Hepatic stellate cell (primary cell): ENCODE measurements at regions not wholly inside any gene's neighbourhood (a gene's known extent, or its start where the extent isn't known, plus 50 kb on each side); places are given as distances from the start of the nearest gene placed in this dataset.
"Not testable (repeated sequence)": the region's sequence is repeated elsewhere in the genome, so short reads cannot be mapped to it uniquely, and the experiment has no call there.

Source experiments
- DNase-seq: peaks from one replicate; pipeline ENCODE4 v3.0.0; 2011; ENCODE audit warnings: low spot score

DNA sequence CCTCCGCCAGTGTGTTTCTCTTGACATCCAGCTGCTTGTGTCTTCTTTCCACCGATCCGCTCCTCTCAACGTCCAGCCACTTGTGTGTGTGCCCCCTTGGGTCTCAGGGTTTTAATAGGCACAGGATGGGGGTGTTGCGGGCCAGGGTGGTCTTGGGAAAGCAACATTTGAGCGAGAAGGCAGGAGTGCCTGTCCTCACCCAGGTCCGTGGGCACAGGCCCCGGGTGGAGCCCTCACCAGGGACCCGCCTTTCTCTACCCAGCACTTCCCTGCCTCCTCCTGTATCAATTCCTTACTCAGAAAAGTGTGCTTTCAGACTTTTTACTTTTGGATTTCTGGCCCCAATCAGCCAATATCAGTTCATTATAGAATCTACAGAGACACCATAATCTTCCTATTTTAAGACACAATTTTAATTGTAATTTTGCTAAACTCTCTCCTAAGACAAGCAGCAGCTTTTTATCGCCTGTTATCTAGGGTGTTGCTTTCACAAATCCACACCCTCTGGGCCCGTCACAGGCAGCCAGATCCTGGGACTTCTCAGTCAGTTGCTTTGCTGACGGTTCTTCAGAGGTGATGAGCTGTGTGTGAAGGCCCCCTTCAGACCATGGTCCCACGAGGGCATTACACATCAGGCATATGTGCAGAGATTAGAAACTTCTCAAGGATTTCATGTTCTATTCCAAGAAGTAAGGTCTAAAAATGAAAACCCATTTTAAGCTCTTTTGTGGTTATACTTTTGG, 96.0 kb upstream of the FHL2 start:
- DNase-seq, result no peak

DNA sequence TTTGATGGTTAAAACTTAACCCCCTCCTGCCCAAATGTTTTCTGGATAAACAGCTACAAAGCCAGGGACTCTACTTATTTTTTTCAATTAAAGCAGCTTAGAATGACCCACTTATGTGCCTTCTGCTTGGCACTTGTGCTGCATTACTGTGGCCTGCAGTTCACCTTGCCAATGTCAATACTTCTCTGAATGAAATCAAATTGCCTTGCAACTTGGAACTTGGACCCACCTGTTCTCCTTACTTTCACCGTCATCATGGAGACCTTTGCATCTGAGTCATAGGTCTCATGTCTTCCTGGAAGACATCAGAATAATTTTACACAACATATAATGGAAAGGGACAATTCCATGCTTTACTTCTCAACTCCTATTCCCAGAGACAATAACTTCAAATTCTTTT, 92.1 kb upstream of the FHL2 start:
- no peak for DNase-seq

GRCh38 chr2:105490204-105490603, 91.4 kb upstream of the FHL2 start:
- no peak for DNase-seq

GRCh38 chr2:105489168-105489878, 90.5 kb upstream of the FHL2 start:
- DNase-seq, result no peak

- no peak for DNase-seq
Observed at GRCh38 chr2:105488285-105488684, 89.4 kb upstream of the FHL2 start.

DNA sequence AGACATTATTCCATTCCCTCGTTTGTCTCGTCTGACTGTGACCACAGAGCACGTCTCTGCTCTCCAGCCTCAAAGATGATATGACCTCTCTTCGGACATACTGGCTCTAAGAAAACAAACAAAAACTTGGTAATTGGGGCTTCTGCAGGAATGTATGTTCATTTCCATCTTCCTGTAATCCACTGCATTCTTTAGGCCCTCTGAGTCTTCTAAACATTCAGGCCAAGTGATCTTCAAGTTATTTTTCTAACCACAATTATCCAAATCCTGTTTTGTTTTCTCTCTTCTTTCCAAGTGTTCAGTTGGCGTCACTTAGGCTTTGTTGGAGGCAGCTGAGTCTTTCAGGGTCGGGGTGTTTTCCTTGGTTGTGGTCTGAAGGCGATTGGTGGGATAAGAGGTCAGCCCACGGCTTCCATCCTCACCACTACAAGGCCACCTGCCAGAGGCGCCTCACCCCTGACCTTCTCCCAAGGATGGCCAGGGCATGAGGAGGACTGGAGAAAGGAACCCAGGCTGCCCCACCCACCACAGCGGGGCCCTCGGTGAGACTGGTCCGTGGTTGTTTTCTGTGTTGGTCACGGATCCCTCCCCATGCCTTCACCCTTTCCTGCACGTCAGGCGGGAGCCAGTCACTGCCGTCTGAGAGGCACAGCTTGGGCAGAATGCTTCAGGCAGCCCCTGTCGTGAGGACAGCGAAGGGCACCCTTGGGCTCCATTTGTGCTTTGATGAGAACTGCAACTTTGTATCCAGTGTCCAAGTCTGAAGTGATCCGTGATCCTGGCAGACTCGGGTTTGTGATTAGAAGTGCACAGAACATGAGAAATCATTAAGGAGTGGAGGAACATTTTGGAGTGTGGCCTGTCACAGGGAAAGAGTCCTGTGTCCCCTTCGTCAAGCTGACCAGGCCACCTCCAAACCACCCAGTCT, 88.6 kb upstream of the FHL2 start:
- peak; percentile 75 for DNase-seq

DNA sequence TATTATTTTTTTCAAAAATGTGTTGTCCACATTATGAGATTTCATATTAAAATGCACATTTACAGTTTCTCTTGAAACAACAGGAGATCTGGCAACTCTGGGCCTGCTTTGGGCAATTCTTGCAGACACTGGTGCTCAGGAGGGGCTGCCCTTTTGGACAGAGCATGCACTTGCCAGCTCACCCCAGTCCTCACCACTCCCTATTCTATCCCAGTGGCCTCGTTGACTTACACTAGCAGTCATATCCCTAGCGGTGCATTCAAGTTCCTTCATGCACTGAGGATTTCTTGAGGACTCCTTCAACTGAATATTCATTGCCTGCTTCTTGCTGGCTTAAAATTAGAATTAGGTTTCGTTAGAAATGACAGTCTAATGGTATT, 87.9 kb upstream of the FHL2 start:
- no peak for DNase-seq

- no peak for DNase-seq
Observed at GRCh38 chr2:105478670-105479069, 79.8 kb upstream of the FHL2 start.

DNA sequence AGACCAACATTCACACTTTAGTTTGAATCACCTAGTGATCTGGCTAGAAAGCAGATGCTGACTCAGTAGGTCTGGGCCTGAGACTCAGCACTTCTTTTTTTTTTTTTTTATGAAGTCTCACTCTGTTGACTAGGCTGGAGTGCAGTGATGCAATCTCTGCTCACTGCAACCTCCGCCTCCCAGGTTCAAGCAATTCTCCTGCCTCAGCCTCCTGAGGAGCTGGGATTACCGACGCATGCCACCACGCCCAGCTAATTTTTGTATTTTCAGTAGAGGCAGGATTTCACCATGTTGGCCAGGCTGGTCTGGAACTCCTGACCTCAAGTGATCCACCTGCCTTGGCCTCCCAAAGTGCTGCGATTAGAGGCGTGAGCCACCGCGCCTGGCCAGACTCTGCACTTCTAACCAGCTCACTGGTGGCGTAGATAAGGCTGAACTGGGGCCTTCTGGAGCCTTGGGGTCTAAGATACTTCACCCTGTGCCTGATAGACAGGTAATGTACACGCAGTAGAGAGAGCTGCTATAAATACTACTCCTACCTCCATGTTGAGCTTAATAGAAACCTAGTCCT, 78.3 kb upstream of the FHL2 start:
- DNase-seq, result not testable (repeated sequence)

DNA sequence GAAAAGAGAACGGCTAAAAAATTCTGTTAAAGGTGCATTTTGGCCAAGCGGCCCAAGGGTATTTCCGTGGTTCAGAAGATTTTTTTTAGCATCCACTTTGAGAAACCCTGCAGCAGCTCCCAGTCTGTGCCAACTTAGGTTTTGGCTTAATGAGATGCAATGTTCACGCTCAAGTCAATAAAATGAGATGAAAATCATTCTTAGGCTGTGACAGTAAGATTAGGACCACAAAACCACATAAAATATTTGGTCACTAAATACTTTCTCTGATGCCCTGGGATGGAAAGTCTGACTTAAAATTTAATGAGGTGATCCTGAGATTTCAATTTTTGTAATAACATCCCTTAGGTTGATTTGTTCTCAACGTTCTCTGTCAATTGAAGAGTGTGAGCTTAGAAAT, 74.2 kb upstream of the FHL2 start:
- no peak for DNase-seq

DNA sequence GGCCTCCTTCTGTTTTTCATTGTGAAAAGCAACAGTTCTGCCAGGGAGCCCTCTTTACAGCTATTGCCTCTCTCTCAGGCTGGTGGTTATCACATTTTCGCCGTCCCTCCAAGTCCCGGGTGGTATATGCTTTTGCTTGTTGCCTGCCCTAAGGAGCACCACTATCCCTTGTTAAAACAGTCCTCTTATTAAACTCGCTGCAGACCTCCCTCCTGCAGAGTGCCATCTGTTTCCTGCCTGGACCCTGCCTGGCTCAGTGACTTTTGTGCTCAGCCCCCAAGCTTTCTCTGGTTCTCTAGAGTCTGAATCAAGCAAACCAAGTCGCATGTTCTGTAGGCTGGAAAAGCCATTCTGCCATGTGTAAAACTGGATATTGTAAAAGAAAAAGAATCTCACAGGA, 72.1 kb upstream of the FHL2 start:
- DNase-seq, result no peak

- DNase-seq, result no peak
Observed at GRCh38 chr2:105469781-105470180, 70.9 kb upstream of the FHL2 start.

GRCh38 chr2:105468582-105469042, 69.8 kb upstream of the FHL2 start:
- DNase-seq, result no peak

- DNase-seq, result no peak
Observed at GRCh38 chr2:105464325-105464724, 65.5 kb upstream of the FHL2 start.

DNA sequence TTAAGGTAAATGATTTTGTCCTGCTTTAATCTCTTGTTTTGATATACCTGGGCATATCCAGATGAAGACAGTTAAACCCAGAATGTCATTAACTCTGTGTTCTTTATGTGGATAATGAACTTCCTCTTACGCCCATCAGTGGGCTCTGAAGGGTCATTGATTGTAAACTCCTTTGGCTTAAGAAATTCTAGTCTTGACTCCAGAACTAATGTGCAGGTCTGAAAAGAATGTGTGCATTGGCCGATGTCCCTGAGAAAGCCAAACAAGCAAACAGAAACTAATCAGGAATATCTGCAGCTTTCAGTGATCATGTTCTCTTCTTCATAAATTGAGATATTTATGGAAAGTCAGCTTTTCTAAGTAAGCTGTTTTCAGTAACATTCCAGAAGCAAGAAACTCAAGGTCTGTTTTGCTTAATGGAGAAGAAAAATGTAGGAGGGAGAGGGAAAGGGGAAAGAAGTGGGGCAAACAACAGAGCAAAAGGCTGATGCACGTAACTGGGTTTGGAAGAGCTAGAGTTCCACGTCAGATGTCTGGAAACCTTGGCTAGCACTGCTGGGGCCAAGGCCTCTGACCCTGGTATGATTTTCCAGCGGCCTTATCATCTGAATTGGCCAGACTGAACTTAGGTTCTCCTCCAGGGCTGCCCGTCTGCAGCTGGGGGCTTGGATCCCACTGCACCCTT, 61.3 kb upstream of the FHL2 start:
- DNase-seq, result no peak

- no peak for DNase-seq
Observed at GRCh38 chr2:105458076-105458475, 59.2 kb upstream of the FHL2 start.

DNA sequence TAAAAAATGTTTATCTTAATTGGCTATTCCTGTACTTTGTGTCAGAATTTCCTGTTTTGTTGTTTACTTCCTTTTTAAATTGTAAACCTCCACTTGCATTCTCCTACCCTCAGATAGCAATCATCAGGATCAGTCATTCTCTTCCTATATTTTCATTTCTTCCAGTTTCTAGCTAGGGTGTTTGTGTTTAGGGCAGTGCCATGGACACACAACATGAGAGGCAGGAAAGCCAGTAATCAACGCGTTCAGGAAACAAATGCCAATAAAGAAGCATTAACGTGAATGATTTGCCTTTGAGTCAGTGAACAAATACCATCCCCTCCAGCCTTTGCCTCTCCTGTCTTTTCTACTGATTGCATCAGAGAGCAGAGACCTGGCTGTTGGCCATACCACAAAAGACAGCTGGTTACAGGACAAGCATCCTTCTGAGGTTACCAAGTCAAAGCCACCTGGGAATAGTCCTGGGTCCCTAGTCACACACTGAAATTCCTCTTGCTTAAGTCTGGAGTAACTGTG, 56.7 kb upstream of the FHL2 start:
- peak; percentile 91 for DNase-seq

DNA sequence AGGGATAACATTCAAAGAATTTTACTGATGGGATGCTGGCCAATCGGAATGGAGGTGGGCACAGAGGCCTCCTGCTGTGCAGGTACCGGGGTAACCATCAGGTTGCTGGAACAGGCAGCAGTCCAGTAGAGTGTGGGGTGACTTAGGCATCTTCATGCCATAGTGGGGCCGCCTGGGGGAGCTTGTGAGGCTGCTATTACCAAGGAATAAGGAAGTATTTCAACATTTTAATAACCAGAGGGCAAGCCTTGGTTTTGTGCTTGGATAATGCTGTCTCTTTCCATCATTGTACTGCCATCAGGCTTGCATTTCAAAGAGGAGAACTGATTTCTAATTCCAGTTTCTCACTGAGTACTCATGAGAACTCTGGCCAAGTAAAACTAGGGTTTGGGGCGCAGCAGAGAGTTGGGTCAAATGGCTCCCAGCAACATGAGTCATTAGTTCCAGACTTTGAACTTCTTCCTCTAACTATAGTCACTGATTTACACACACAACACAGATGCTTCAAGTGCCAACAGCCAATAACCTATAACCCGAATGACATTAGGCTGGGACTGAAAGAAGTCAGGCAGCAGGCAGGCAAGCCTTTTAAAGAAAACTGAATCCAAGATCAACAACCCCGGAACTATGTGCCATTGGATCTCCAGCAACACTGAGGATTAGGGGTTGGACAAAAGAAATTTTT, 56.1 kb upstream of the FHL2 start:
- DNase-seq, result peak; percentile 35

DNA sequence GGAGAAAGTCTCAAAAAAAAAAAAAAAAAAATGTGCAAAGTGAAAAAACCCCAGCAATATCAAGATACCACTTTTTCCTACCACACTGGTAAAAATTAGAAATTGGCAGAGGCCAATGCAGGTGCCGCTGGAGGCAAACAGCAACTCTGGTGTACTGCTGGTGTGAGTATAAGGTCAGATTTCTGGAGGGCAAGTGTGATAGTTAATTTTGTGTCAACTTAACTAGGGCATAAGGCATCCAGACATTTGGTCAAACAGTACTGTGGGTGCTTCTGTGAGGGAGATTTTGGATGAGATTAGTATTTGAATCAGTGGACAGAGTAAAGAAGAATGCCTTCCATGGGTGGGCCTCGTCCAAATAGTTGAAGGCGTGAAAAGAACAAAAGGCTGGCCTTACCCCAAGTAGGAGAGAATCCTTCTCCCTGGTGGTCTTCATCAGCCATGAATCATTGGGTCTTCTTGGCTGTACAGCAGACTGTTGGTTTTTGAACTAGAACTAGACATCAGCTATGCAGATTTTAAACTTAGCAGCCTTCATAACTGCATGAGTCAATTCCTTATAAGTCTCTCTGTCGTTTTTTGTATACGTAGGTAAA, 52.8 kb upstream of the FHL2 start:
- DNase-seq, result no peak

DNA sequence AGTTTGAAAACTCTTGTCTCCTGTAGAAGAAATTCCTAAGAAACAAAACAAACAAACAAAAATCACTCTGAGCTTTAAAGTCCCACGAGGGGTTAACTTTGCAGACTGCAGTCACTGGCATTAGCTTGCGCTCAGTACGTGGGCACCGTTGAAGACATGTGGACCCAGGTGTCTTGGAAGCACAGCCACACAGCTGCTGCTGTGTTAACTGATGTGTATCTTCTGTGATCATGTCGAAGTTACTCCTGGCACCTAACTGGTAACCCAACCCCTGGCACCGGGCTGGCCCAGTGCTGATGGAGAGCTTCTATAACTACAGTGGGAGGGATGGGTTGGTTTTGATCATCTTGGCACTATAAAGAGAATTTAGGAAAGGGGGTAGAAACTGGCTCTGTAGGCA, 51.6 kb upstream of the FHL2 start:
- DNase-seq, result no peak
